ENCODE measurements at regions not wholly inside any gene's neighbourhood (a gene's known extent, or its start where the extent isn't known, plus 50 kb on each side); places are given as distances from the start of the nearest gene placed in this dataset.
A peak's percentile ranks its signal among the peaks of the same experiment; 100 is the strongest.

- no peak for DNase-seq (ENCODE audit: low read depth)
These were observed 536.8 kb downstream of the QKI start for GRCh38 chr6:163951326-163951725.

GRCh38 chr6:163950159-163950558 lies 535.6 kb downstream of the QKI start:
- DNase-seq (ENCODE audit: low read depth), result no peak

- no peak for DNase-seq (ENCODE audit: low read depth)
These were observed 534.9 kb downstream of the QKI start for GRCh38 chr6:163949431-163949830.

- DNase-seq (ENCODE audit: low read depth), result no peak
These were observed 533.7 kb downstream of the QKI start for GRCh38 chr6:163948250-163948649.

GRCh38 chr6:163947276-163947675 lies 532.8 kb downstream of the QKI start:
- no peak for DNase-seq (ENCODE audit: low read depth)

GRCh38 chr6:163946437-163946836 lies 531.9 kb downstream of the QKI start:
- no peak for DNase-seq (ENCODE audit: low read depth)

- DNase-seq (ENCODE audit: low read depth), result no peak
These were observed 531.3 kb downstream of the QKI start for GRCh38 chr6:163945808-163946207.

- DNase-seq (ENCODE audit: low read depth), result no peak
These were observed 530.4 kb downstream of the QKI start for GRCh38 chr6:163944897-163945296.

- no peak for DNase-seq (ENCODE audit: low read depth)
These were observed 529.3 kb downstream of the QKI start for GRCh38 chr6:163943607-163944385.

- DNase-seq (ENCODE audit: low read depth), result no peak
These were observed 528.3 kb downstream of the QKI start for GRCh38 chr6:163942790-163943189.

GRCh38 chr6:163941624-163941976 lies 527.1 kb downstream of the QKI start:
- DNase-seq (ENCODE audit: low read depth), result no peak

GRCh38 chr6:163940705-163941623 lies 526.4 kb downstream of the QKI start:
- no peak for DNase-seq (ENCODE audit: low read depth)

- DNase-seq (ENCODE audit: low read depth), result no peak
These were observed 522.6 kb downstream of the QKI start for GRCh38 chr6:163937071-163937470.

- peak; percentile 17 for DNase-seq (ENCODE audit: low read depth)
These were observed 520.7 kb downstream of the QKI start for GRCh38 chr6:163935158-163935762.

- no peak for DNase-seq (ENCODE audit: low read depth)
These were observed 515.5 kb downstream of the QKI start for GRCh38 chr6:163930012-163930411.

GRCh38 chr6:163929538-163929937 lies 515.0 kb downstream of the QKI start:
- DNase-seq (ENCODE audit: low read depth), result no peak

GRCh38 chr6:163926642-163927041 lies 512.1 kb downstream of the QKI start:
- DNase-seq (ENCODE audit: low read depth), result no peak

GRCh38 chr6:163925839-163926238 lies 511.3 kb downstream of the QKI start:
- no peak for DNase-seq (ENCODE audit: low read depth)

GRCh38 chr6:163923658-163924411 lies 509.3 kb downstream of the QKI start:
- DNase-seq (ENCODE audit: low read depth), result no peak

GRCh38 chr6:163922562-163922961 lies 508.0 kb downstream of the QKI start:
- DNase-seq (ENCODE audit: low read depth), result no peak

GRCh38 chr6:163919652-163920051 lies 505.1 kb downstream of the QKI start:
- no peak for DNase-seq (ENCODE audit: low read depth)
